Endodermal cell (in vitro differentiated cells): ENCODE measurements at regions not wholly inside any gene's neighbourhood (a gene's known extent, or its start where the extent isn't known, plus 50 kb on each side); places are given as distances from the start of the nearest gene placed in this dataset.

ENCODE experiments used
- DNase-seq: peaks from one replicate; pipeline ENCODE4 v3.0.0-alpha.2; 2017
- H3K27ac ChIP-seq: 2 replicates; pipeline ENCODE4 v1.5.1; 2013; ENCODE audit warnings: mild to moderate bottlenecking, low read depth, low read length, moderate library complexity
- H3K27me3 ChIP-seq: 2 replicates; pipeline ENCODE4 v1.6.1; 2013; ENCODE audit warnings: mild to moderate bottlenecking, low read length, moderate library complexity; ENCODE audit not compliant: insufficient read depth, control insufficient read depth, poor library complexity, severe bottlenecking
- H3K36me3 ChIP-seq: 2 replicates; pipeline ENCODE4 v1.7.0; 2013; ENCODE audit warnings: mild to moderate bottlenecking, low read length, moderate library complexity; ENCODE audit not compliant: control insufficient read depth, insufficient read depth
- H3K4me1 ChIP-seq: one replicate; pipeline ENCODE4 v1.7.0; 2013; ENCODE audit warnings: low read length; ENCODE audit not compliant: control insufficient read depth, insufficient read depth
- H3K4me3 ChIP-seq: 2 replicates; pipeline ENCODE4 v1.5.1; 2013; ENCODE audit warnings: mild to moderate bottlenecking, low read length, moderate library complexity
- H3K9ac ChIP-seq: 2 replicates; pipeline ENCODE4 v1.6.1; 2013; ENCODE audit warnings: mild to moderate bottlenecking, low read length, moderate library complexity; ENCODE audit not compliant: poor library complexity, severe bottlenecking; ENCODE audit errors: extremely low read depth
- H3K9me3 ChIP-seq: 2 replicates; pipeline ENCODE4 v1.6.1; 2013; ENCODE audit warnings: mild to moderate bottlenecking, low read length, moderate library complexity; ENCODE audit not compliant: control insufficient read depth
- H3K27ac Mint-ChIP-seq: 2 replicates; pipeline ENCODE4 v1.8.0; 2020; ENCODE audit warnings: mixed read lengths
- H3K27me3 Mint-ChIP-seq: 2 replicates; pipeline ENCODE4 v1.8.0; 2021; ENCODE audit warnings: mild to moderate bottlenecking, mixed read lengths; ENCODE audit not compliant: insufficient read depth
- H3K36me3 Mint-ChIP-seq: 2 replicates; pipeline ENCODE4 v1.8.0; 2020; ENCODE audit warnings: low read depth, mixed read lengths
- H3K4me1 Mint-ChIP-seq: 2 replicates; pipeline ENCODE4 v1.8.0; 2020; ENCODE audit warnings: mixed read lengths
- H3K4me3 Mint-ChIP-seq: 2 replicates; pipeline ENCODE4 v1.8.0; 2020; ENCODE audit warnings: mild to moderate bottlenecking, moderate library complexity, mixed read lengths
- H3K9me3 Mint-ChIP-seq: 2 replicates; pipeline ENCODE4 v1.8.0; 2020; ENCODE audit warnings: mild to moderate bottlenecking, mixed read lengths
- WGBS, 2 experiments: methylation state at CpG; one replicate each; pipeline versions ENCODE4 v1.1.5 to v1.1.7; 2013; ENCODE audit warnings: missing lambda C conversion rate in 2 of 2, mixed read lengths in 1 of 2; ENCODE audit not compliant: insufficient coverage in 1 of 2, insufficient read length in 1 of 2; 5-methylcytosine and 5-hydroxymethylcytosine counted together
- TF ChIP-seq, protein P1 (sequence below): fragments of 200-600 bp; sonication (generic); conservative IDR thresholded peaks from 2 replicates; pipeline ENCODE4 v1.5.0; 2021; ENCODE audit warnings: antibody characterized with exemption, mild to moderate bottlenecking

GRCh38 chr9:126226991-126227936 is 99.4 kb upstream of the MVB12B start:
- H3K9ac ChIP-seq: no peak overlapping the region
- WGBS, 2 experiments: 92 to 93% methylated on average over 19 to 27 of the region's 27 CpGs

GRCh38 chr9:126228111-126228780 is 98.4 kb upstream of the MVB12B start:
- 87 to 99% methylated on average over 9 to 14 of the region's 14 CpGs for WGBS, 2 experiments
- Mint-ChIP-seq H3K27me3 (peaks cover 23% of the 10 kb centered on the region), H3K36me3 (no peaks in the 10 kb centered on the region), H3K27ac (no peak overlapping the region), H3K4me1 (no peaks in the 10 kb centered on the region), H3K4me3 (no peak overlapping the region), H3K9me3 (peaks cover 3% of the 10 kb centered on the region)
- H3K4me3 ChIP-seq: no peak overlapping the region
- TF ChIP-seq, protein P1, sequence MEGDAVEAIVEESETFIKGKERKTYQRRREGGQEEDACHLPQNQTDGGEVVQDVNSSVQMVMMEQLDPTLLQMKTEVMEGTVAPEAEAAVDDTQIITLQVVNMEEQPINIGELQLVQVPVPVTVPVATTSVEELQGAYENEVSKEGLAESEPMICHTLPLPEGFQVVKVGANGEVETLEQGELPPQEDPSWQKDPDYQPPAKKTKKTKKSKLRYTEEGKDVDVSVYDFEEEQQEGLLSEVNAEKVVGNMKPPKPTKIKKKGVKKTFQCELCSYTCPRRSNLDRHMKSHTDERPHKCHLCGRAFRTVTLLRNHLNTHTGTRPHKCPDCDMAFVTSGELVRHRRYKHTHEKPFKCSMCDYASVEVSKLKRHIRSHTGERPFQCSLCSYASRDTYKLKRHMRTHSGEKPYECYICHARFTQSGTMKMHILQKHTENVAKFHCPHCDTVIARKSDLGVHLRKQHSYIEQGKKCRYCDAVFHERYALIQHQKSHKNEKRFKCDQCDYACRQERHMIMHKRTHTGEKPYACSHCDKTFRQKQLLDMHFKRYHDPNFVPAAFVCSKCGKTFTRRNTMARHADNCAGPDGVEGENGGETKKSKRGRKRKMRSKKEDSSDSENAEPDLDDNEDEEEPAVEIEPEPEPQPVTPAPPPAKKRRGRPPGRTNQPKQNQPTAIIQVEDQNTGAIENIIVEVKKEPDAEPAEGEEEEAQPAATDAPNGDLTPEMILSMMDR: no peak
- no peaks in the 10 kb centered on the region for H3K36me3 ChIP-seq
- no peaks in the 10 kb centered on the region for H3K27me3 ChIP-seq
- H3K9me3 ChIP-seq: no peaks in the 10 kb centered on the region
- no peaks in the 10 kb centered on the region for H3K4me1 ChIP-seq
- H3K27ac ChIP-seq: no peak overlapping the region
- no peak overlapping the region for H3K9ac ChIP-seq
- peak; percentile 43 for DNase-seq

More at GRCh38 chr9:126226991-126227936, 99.4 kb upstream of the MVB12B start:
- Histone ChIP-seq H3K4me1 (no peaks in the 10 kb centered on the region), H3K36me3 (no peaks in the 10 kb centered on the region), H3K27ac (no peak overlapping the region), H3K9me3 (no peaks in the 10 kb centered on the region), H3K4me3 (no peak overlapping the region), H3K27me3 (no peaks in the 10 kb centered on the region)
- Mint-ChIP-seq H3K4me1 (no peaks in the 10 kb centered on the region), H3K36me3 (no peaks in the 10 kb centered on the region), H3K27me3 (peaks cover 24% of the 10 kb centered on the region), H3K27ac (no peak overlapping the region), H3K9me3 (peaks cover 3% of the 10 kb centered on the region), H3K4me3 (no peak overlapping the region)
- TF ChIP-seq, protein P1: no peak
- peak; percentile 29 for DNase-seq

- no peaks in the 10 kb centered on the region for H3K27me3 ChIP-seq
- no peaks in the 10 kb centered on the region for H3K36me3 Mint-ChIP-seq
- DNase-seq: peak; percentile 93
- H3K27me3 Mint-ChIP-seq: peaks cover 21% of the 10 kb centered on the region
- no peaks in the 10 kb centered on the region for H3K4me1 ChIP-seq
- no peaks in the 10 kb centered on the region for H3K36me3 ChIP-seq
- peaks cover 3% of the 10 kb centered on the region for H3K9me3 Mint-ChIP-seq
- H3K9me3 ChIP-seq: no peaks in the 10 kb centered on the region
- H3K4me3 Mint-ChIP-seq: no peak overlapping the region
- H3K27ac Mint-ChIP-seq: no peak overlapping the region
- H3K27ac ChIP-seq: no peak overlapping the region
- H3K9ac ChIP-seq: no peak overlapping the region
- WGBS, 2 experiments: 47 to 53% methylated on average over 8 to 19 of the region's 19 CpGs
- H3K4me1 Mint-ChIP-seq: no peaks in the 10 kb centered on the region
- no peak overlapping the region for H3K4me3 ChIP-seq
- TF ChIP-seq, protein P1: peak; percentile 96
Observed at GRCh38 chr9:126228781-126229444, 97.7 kb upstream of the MVB12B start.
